Gastrocnemius medialis (tissue), 4 donors: ENCODE measurements at regions not wholly inside any gene's neighbourhood (a gene's known extent, or its start where the extent isn't known, plus 50 kb on each side); places are given as distances from the start of the nearest gene placed in this dataset.

Experiments used
- ATAC-seq, 2 donors: fragments of 150-250 bp; one replicate each; pipeline ENCODE4 v1.9.1; 2016
- DNase-seq, 2 donors: peaks; one replicate each; pipeline ENCODE4 v3.0.0-alpha.2; 2019
- H3K27ac ChIP-seq, 4 donors: fragments of 200-600 bp; sonication (generic); 1 replicate in 1 of 4; 2 replicates in 3 of 4; pipeline ENCODE4 v1.5.1; 2016 to 2018; ENCODE audit warnings: mild to moderate bottlenecking in 2 of 4, moderate library complexity in 1 of 4
- H3K27me3 ChIP-seq, 3 donors: fragments of 200-600 bp; sonication (generic) in 2 of 3; 1 replicate in 1 of 3; 2 replicates in 2 of 3; pipeline versions ENCODE4 v1.5.1 to v1.6.0; 2016 to 2019; ENCODE audit warnings: mild to moderate bottlenecking in 1 of 3, moderate library complexity in 1 of 3
- H3K36me3 ChIP-seq, 2 donors: fragments of 200-600 bp; sonication (generic) in 1 of 2; one replicate each; pipeline ENCODE4 v1.5.1; 2017 to 2018
- H3K4me1 ChIP-seq, 2 donors: fragments of 200-600 bp; sonication (generic) in 1 of 2; one replicate each; pipeline ENCODE4 v1.5.1; 2016 to 2017; ENCODE audit warnings: mild to moderate bottlenecking in 2 of 2
- H3K4me3 ChIP-seq, 4 donors: fragments of 200-600 bp; sonication (generic) in 3 of 4; 1 replicate in 1 of 4; 2 replicates in 3 of 4; pipeline ENCODE4 v1.5.1; 2016 to 2019; ENCODE audit warnings: mild to moderate bottlenecking in 2 of 4
- H3K9me3 ChIP-seq, 3 donors: fragments of 200-600 bp; sonication (generic) in 2 of 3; 1 replicate in 1 of 3; 2 replicates in 2 of 3; pipeline ENCODE4 v1.5.1; 2016 to 2019
- CTCF ChIP-seq, 5 experiments: fragments of 450-650 bp in 3 of 5; fragments of 200-600 bp in 2 of 5; sonication (generic) in 2 of 5; IDR thresholded peaks in 4 of 5; conservative IDR thresholded peaks in 1 of 5; 1 replicate in 4 of 5; 2 replicates in 1 of 5; pipeline ENCODE4 v1.5.1; 2016 to 2019; ENCODE audit warnings: antibody characterized with exemption in 5 of 5, mild to moderate bottlenecking in 3 of 5, moderate library complexity in 3 of 5
- POLR2A ChIP-seq, 2 donors: fragments of 450-650 bp; IDR thresholded peaks; one replicate each; pipeline ENCODE4 v1.6.1; 2017; ENCODE audit warnings: antibody characterized with exemption in 2 of 2, mild to moderate bottlenecking in 2 of 2, moderate library complexity in 2 of 2
- in situ Hi-C, 4 donors: fragments of 200-750 bp; cut with MboI; loops; one replicate each; pipeline versions ENCODE4 v1.15.0 to v1.8.0; 2017; ENCODE audit warnings: low sequenced_read_pairs in 4 of 4
- intact Hi-C: fragments of 100-400 bp; cut with DNase I; formaldehyde crosslinking; loops from one replicate; pipeline ENCODE4 v1.15.1; 2023; ENCODE audit warnings: low total_unique reads

- H3K4me3 ChIP-seq = no peak overlapping the region
- intact Hi-C loops = no loop called here
- no peaks in the 10 kb centered on the region for H3K36me3 ChIP-seq
- TF ChIP-seq CTCF (IDR thresholded peaks at IDR 0.05 in 4 of 5, conservative IDR thresholded peaks at IDR 0.05 in 1 of 5) = no peak
- TF ChIP-seq POLR2A (IDR thresholded peaks at IDR 0.05) = no peak
- DNase-seq (no peak), ATAC-seq (no peak)
- H3K4me1 ChIP-seq = no peaks in the 10 kb centered on the region
- no peaks in the 10 kb centered on the region for H3K27me3 ChIP-seq
- in situ Hi-C loops = no loop called here
- H3K27ac ChIP-seq = no peak overlapping the region
- H3K9me3 ChIP-seq = no peaks in the 10 kb centered on the region
Observed at GRCh38 chr10:111281516-111281915, 204.7 kb downstream of the ADRA2A start.

GRCh38 chr10:111289461-111289860, 212.6 kb downstream of the ADRA2A start:
- H3K27me3 ChIP-seq = no peaks in the 10 kb centered on the region
- H3K4me1 ChIP-seq = no peaks in the 10 kb centered on the region
- no peak overlapping the region for H3K27ac ChIP-seq
- no peaks in the 10 kb centered on the region for H3K9me3 ChIP-seq
- TF ChIP-seq CTCF (IDR thresholded peaks at IDR 0.05 in 4 of 5, conservative IDR thresholded peaks at IDR 0.05 in 1 of 5) (no peak), POLR2A (IDR thresholded peaks at IDR 0.05) (no peak)
- DNase-seq (no peak), ATAC-seq (no peak)
- in situ Hi-C loops = no loop called here
- H3K36me3 ChIP-seq = no peaks in the 10 kb centered on the region
- H3K4me3 ChIP-seq = no peak overlapping the region
- intact Hi-C loops = no loop called here

GRCh38 chr10:111290649-111291048, 213.8 kb downstream of the ADRA2A start:
- intact Hi-C loops (no loop called here), in situ Hi-C loops (no loop called here)
- Histone ChIP-seq H3K9me3 (no peaks in the 10 kb centered on the region), H3K4me1 (no peaks in the 10 kb centered on the region), H3K36me3 (no peaks in the 10 kb centered on the region), H3K27me3 (no peaks in the 10 kb centered on the region), H3K4me3 (no peak overlapping the region), H3K27ac (no peak overlapping the region)
- TF ChIP-seq CTCF (IDR thresholded peaks at IDR 0.05 in 4 of 5, conservative IDR thresholded peaks at IDR 0.05 in 1 of 5) (no peak), POLR2A (IDR thresholded peaks at IDR 0.05) (no peak)
- ATAC-seq (no peak), DNase-seq (no peak)

- no peaks in the 10 kb centered on the region for H3K36me3 ChIP-seq
- H3K9me3 ChIP-seq = no peaks in the 10 kb centered on the region
- DNase-seq (no peak), ATAC-seq (no peak)
- in situ Hi-C loops = no loop called here
- no peak overlapping the region for H3K4me3 ChIP-seq
- TF ChIP-seq POLR2A (IDR thresholded peaks at IDR 0.05) (no peak), CTCF (IDR thresholded peaks at IDR 0.05 in 4 of 5, conservative IDR thresholded peaks at IDR 0.05 in 1 of 5) (no peak)
- H3K27me3 ChIP-seq = no peaks in the 10 kb centered on the region
- intact Hi-C loops = no loop called here
- no peak overlapping the region for H3K27ac ChIP-seq
- no peaks in the 10 kb centered on the region for H3K4me1 ChIP-seq
Observed at GRCh38 chr10:111295788-111296187, 219.0 kb downstream of the ADRA2A start.

GRCh38 chr10:111297351-111297848, 220.6 kb downstream of the ADRA2A start:
- Histone ChIP-seq H3K27ac (no peak overlapping the region), H3K36me3 (no peaks in the 10 kb centered on the region), H3K4me3 (no peak overlapping the region), H3K4me1 (no peaks in the 10 kb centered on the region), H3K9me3 (no peaks in the 10 kb centered on the region), H3K27me3 (no peaks in the 10 kb centered on the region)
- no peak for ATAC-seq
- in situ Hi-C loops = no loop called here
- DNase-seq = no peak
- TF ChIP-seq CTCF (IDR thresholded peaks at IDR 0.05 in 4 of 5, conservative IDR thresholded peaks at IDR 0.05 in 1 of 5) = no peak
- TF ChIP-seq POLR2A (IDR thresholded peaks at IDR 0.05) = no peak
- intact Hi-C loops = no loop called here
